Kidney (tissue), 13 donors: ENCODE measurements at regions not wholly inside any gene's neighbourhood (a gene's known extent, or its start where the extent isn't known, plus 50 kb on each side); places are given as distances from the start of the nearest gene placed in this dataset.

Experiments
- DNase-seq, 5 donors: peaks; one replicate each; pipeline ENCODE4 v3.0.0-alpha.2; 2013 to 2020
- FAIRE-seq: peaks from 2 replicates; lab custom pipeline; 2012; peaks lifted over from hg19 to GRCh38; lab: Jason Lieb, UNC
- H3K27ac ChIP-seq, 2 donors: one replicate each; pipeline ENCODE4 v1.7.0; 2013; ENCODE audit warnings: low read depth in 2 of 2, low read length in 2 of 2, inconsistent platforms in 1 of 2
- H3K27me3 ChIP-seq: one replicate; pipeline ENCODE4 v1.7.1; 2013; ENCODE audit warnings: low read length, inconsistent platforms; ENCODE audit not compliant: control insufficient read depth, insufficient read depth
- H3K36me3 ChIP-seq, 3 donors: one replicate each; pipeline versions ENCODE4 v1.7.0 to v1.7.1; 2013; ENCODE audit warnings: low read length in 3 of 3, control low read depth in 1 of 3, inconsistent platforms in 1 of 3; ENCODE audit not compliant: insufficient read depth in 3 of 3, control insufficient read depth in 2 of 3
- H3K4me1 ChIP-seq, 3 donors: one replicate each; pipeline versions ENCODE4 v1.7.0 to v1.7.1; 2013; ENCODE audit warnings: low read length in 3 of 3, inconsistent platforms in 1 of 3, low read depth in 1 of 3; ENCODE audit not compliant: control insufficient read depth in 2 of 3, insufficient read depth in 2 of 3
- H3K4me3 ChIP-seq, 3 donors: one replicate each; pipeline versions ENCODE4 v1.7.0 to v1.8.1; 2013; ENCODE audit warnings: low read length in 3 of 3, control low read depth in 1 of 3, inconsistent platforms in 1 of 3
- H3K9ac ChIP-seq, 3 donors: one replicate each; pipeline versions ENCODE4 v1.7.0 to v1.7.1; 2013; ENCODE audit warnings: low read length in 3 of 3, control low read depth in 1 of 3, inconsistent platforms in 1 of 3
- H3K9me3 ChIP-seq, 3 donors: one replicate each; pipeline versions ENCODE4 v1.7.0 to v1.7.1; 2013; ENCODE audit warnings: low read length in 3 of 3, control low read depth in 1 of 3, inconsistent platforms in 1 of 3; ENCODE audit not compliant: control insufficient read depth in 2 of 3, insufficient read depth in 1 of 3
- intact Hi-C: fragments of 100-400 bp; cut with DNase I; formaldehyde crosslinking; loops from one replicate; pipeline ENCODE4 v1.11.1; 2022
- TF ChIP-seq, protein P1 (sequence below): IDR thresholded peaks from 3 replicates; pipeline ENCODE4 v1.5.1; 2012; ENCODE audit warnings: mild to moderate bottlenecking, moderate library complexity, borderline replicate concordance; ENCODE audit not compliant: insufficient read depth; ENCODE audit errors: extremely low read depth
- donor health status: control.
- donor health status: control.
- donor health status: control.
- donor health status: control.
- donor health status: control.
- donor health status: DM: yes; HTN: yes; CAD: no.
- donor health status: Normal renal cell carcinoma (clear cell type).

GRCh38 chr22:19655399-19655798 lies 58.9 kb upstream of the SEPTIN5 start:
- Histone ChIP-seq H3K27ac (no peak overlapping the region), H3K9ac (no peak overlapping the region), H3K27me3 (no peaks in the 10 kb centered on the region), H3K36me3 (no peaks in the 10 kb centered on the region), H3K4me3 (no peak overlapping the region), H3K4me1 (no peaks in the 10 kb centered on the region), H3K9me3 (no peaks in the 10 kb centered on the region)
- intact Hi-C loops: no loop called here
- TF ChIP-seq, protein P1, sequence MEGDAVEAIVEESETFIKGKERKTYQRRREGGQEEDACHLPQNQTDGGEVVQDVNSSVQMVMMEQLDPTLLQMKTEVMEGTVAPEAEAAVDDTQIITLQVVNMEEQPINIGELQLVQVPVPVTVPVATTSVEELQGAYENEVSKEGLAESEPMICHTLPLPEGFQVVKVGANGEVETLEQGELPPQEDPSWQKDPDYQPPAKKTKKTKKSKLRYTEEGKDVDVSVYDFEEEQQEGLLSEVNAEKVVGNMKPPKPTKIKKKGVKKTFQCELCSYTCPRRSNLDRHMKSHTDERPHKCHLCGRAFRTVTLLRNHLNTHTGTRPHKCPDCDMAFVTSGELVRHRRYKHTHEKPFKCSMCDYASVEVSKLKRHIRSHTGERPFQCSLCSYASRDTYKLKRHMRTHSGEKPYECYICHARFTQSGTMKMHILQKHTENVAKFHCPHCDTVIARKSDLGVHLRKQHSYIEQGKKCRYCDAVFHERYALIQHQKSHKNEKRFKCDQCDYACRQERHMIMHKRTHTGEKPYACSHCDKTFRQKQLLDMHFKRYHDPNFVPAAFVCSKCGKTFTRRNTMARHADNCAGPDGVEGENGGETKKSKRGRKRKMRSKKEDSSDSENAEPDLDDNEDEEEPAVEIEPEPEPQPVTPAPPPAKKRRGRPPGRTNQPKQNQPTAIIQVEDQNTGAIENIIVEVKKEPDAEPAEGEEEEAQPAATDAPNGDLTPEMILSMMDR: no peak
- FAIRE-seq (no peak), DNase-seq (no peak)

DNA sequence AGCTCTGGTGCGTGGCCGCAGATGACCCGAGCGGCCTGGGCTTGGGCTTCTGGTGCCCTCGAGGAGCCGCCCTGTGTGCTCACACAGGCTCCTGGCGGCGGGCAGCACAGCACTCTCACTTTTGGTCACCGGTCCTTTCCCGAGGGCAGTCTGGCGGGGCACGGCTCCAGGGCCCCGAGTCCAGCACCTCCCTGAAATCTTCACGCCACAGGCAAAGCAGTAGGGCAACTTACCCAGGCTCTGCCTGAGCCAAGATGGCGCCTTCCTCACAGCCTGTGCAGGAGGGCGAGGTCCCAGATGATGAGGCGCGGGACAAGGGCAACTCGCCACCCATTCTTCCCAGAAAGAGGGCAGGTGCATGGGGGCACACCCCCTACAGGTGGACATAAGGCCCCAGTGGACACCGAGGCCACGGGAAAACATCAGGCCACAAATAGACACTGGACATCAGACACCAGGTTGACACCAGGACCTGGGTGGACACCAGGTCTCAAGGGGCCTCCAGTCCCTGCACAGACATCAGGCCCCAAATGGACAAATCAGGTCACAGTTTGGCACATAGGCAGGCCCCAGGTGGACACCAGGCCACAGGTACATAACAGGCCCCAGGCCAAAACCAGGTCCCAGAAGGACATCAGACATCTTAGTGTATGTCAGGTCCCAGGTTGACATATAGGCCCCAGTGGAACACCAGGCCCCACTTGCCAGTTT lies 57.6 kb upstream of the SEPTIN5 start:
- TF ChIP-seq, protein P1: no peak
- Histone ChIP-seq H3K4me3 (no peak overlapping the region), H3K27ac (no peak overlapping the region), H3K27me3 (no peaks in the 10 kb centered on the region), H3K4me1 (no peaks in the 10 kb centered on the region), H3K9ac (no peak overlapping the region), H3K36me3 (no peaks in the 10 kb centered on the region), H3K9me3 (no peaks in the 10 kb centered on the region)
- intact Hi-C loops: no loop called here
- DNase-seq (no peak), FAIRE-seq (no peak)

DNA sequence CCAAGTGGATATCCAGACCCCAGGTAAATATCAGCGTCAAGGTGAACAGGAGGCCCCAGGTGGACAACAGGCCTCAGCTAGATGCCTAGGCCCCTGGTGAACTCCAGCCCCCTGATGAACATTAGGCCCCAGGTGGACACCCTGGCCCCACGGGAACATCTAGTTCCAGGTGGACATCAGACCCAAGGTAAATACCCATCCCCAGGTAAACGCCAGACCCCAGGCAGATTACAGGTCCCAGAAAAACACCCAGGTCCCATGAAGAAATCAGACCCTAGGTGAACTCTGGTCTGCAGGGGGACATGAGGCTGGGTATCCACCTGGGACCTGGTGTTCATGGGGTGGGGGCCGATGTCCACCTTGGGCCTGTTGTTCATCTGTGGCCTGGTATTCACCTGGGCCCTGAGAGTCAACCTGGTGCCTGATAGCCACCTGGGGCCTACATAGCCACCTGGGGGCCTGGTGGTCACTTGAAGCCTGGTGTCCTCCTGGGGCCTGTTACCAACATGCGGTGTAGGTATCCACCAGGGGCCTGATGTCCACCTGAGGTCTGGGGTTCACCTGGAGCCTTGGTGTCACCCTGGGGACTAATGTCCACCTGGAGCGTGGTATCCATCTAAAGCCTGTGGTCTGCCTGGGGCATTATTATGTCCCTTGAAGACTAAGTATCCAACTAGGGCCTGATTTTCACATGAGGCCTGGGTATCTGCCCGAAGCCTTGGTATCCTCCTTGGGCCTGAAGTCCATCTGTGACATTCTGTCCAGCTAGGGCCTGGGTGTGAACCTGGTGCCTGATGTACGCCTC lies 56.8 kb upstream of the SEPTIN5 start:
- TF ChIP-seq, protein P1: no peak
- no peak for FAIRE-seq
- intact Hi-C loops: no loop called here
- Histone ChIP-seq H3K4me1 (no peaks in the 10 kb centered on the region), H3K27me3 (no peaks in the 10 kb centered on the region), H3K36me3 (no peaks in the 10 kb centered on the region), H3K9me3 (no peaks in the 10 kb centered on the region), H3K9ac (no peak overlapping the region), H3K4me3 (no peak overlapping the region), H3K27ac (no peak overlapping the region)
- no peak for DNase-seq
